HEK293 (cell line): ENCODE measurements at regions not wholly inside any gene's neighbourhood (a gene's known extent, or its start where the extent isn't known, plus 50 kb on each side); places are given as distances from the start of the nearest gene placed in this dataset.

Source experiments
- BCL11A ChIP-seq: fragments of 450-650 bp; formaldehyde crosslinking; IDR thresholded peaks from 2 replicates; pipeline ENCODE4 v1.5.1; 2016; ENCODE audit warnings: low read depth, missing biosample characterization, missing genetic modification characterization
- GLI4 ChIP-seq: fragments of 450-650 bp; formaldehyde crosslinking; IDR thresholded peaks from 2 replicates; pipeline ENCODE4 v1.5.1; 2016; ENCODE audit warnings: missing biosample characterization, missing genetic modification characterization
- KLF7 ChIP-seq: fragments of 450-650 bp; formaldehyde crosslinking; IDR thresholded peaks from 2 replicates; pipeline ENCODE4 v1.5.1; 2016; ENCODE audit warnings: missing biosample characterization, missing genetic modification characterization, borderline replicate concordance
- KLF8 ChIP-seq: fragments of 450-650 bp; formaldehyde crosslinking; IDR thresholded peaks from 2 replicates; pipeline ENCODE4 v1.5.1; 2016; ENCODE audit warnings: missing biosample characterization, missing genetic modification characterization
- REPIN1 ChIP-seq: fragments of 450-650 bp; formaldehyde crosslinking; IDR thresholded peaks from 2 replicates; pipeline ENCODE4 v1.5.1; 2017; ENCODE audit warnings: missing biosample characterization, missing genetic modification characterization, low read depth
- SP7 ChIP-seq: fragments of 450-650 bp; formaldehyde crosslinking; IDR thresholded peaks from 2 replicates; pipeline ENCODE4 v1.5.1; 2016; ENCODE audit warnings: missing biosample characterization, missing genetic modification characterization
- ZNF202 ChIP-seq: fragments of 450-650 bp; formaldehyde crosslinking; IDR thresholded peaks from 2 replicates; pipeline ENCODE4 v1.5.1; 2016; ENCODE audit warnings: missing biosample characterization, missing genetic modification characterization, borderline replicate concordance
- ZNF76 ChIP-seq: fragments of 450-650 bp; formaldehyde crosslinking; IDR thresholded peaks from 2 replicates; pipeline ENCODE4; 2016; ENCODE audit warnings: low read depth, missing biosample characterization, missing genetic modification characterization, borderline replicate concordance
- TF ChIP-seq, protein P1 (sequence below): fragments of 450-650 bp; formaldehyde crosslinking; IDR thresholded peaks from 2 replicates; pipeline ENCODE4 v1.5.1; 2016; ENCODE audit warnings: missing biosample characterization, missing genetic modification characterization
- TF ChIP-seq, protein P2 (sequence below): fragments of 450-650 bp; formaldehyde crosslinking; IDR thresholded peaks from 2 replicates; pipeline ENCODE4 v1.5.1; 2016; ENCODE audit warnings: missing biosample characterization, missing genetic modification characterization
- TF ChIP-seq, protein P3 (sequence below): fragments of 450-650 bp; formaldehyde crosslinking; IDR thresholded peaks from 2 replicates; pipeline ENCODE4 v1.5.1; 2016; ENCODE audit warnings: missing biosample characterization, missing genetic modification characterization

DNA sequence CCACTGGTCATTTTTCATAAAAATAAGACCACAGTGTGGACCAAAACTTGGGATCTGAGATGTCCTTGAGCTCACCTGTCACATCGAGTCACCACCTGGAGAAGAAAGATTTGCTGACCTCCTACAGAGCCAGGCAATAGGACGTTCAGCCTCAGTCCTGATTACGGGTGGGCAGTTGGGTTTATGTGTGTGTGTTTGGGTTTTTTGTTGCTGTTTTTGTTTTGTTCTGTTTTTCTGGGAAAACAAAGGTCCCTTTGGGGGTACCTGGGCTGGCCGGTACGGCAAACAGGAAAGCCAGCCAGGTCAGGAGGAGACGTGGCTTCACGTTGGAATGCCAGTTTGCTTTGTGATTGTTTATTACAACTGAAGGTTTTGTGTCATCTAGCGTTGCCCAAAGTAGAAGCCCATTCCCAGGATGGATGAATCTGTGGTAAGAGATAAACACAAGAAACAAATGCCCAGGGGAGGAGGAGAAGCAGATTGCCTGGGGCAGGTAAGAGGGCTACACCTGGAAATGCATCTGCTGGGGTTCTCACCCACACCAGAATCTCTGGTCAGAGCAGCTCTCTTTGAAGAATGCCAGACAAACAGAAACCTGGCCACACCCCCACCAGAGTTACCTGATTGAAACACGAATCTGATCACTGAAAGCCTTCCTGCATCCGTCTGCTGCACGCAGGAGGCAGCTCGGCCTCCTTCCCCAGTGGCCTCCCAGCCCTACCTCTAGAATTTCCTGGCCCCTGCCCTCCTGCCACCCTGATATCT, 100.1 kb upstream of the DIO3 start:
- TF ChIP-seq KLF7 (no peak), ZNF76 (tag by site-specific recombination) (no peak), BCL11A (tag by site-specific recombination) (no peak), GLI4 (no peak), ZNF202 (no peak), SP7 (tag by site-specific recombination) (no peak), REPIN1 (tag by site-specific recombination) (no peak), KLF8 (tag by site-specific recombination) (no peak)
- TF ChIP-seq, protein P1, sequence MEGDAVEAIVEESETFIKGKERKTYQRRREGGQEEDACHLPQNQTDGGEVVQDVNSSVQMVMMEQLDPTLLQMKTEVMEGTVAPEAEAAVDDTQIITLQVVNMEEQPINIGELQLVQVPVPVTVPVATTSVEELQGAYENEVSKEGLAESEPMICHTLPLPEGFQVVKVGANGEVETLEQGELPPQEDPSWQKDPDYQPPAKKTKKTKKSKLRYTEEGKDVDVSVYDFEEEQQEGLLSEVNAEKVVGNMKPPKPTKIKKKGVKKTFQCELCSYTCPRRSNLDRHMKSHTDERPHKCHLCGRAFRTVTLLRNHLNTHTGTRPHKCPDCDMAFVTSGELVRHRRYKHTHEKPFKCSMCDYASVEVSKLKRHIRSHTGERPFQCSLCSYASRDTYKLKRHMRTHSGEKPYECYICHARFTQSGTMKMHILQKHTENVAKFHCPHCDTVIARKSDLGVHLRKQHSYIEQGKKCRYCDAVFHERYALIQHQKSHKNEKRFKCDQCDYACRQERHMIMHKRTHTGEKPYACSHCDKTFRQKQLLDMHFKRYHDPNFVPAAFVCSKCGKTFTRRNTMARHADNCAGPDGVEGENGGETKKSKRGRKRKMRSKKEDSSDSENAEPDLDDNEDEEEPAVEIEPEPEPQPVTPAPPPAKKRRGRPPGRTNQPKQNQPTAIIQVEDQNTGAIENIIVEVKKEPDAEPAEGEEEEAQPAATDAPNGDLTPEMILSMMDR (tag by site-specific recombination) = no peak
- TF ChIP-seq, protein P2, sequence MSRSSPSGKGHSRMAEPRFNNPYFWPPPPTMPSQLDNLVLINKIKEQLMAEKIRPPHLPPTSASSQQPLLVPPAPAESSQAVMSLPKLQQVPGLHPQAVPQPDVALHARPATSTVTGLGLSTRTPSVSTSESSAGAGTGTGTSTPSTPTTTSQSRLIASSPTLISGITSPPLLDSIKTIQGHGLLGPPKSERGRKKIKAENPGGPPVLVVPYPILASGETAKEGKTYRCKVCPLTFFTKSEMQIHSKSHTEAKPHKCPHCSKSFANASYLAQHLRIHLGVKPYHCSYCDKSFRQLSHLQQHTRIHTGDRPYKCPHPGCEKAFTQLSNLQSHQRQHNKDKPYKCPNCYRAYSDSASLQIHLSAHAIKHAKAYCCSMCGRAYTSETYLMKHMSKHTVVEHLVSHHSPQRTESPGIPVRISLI (tag by site-specific recombination) = no peak
- TF ChIP-seq, protein P3, sequence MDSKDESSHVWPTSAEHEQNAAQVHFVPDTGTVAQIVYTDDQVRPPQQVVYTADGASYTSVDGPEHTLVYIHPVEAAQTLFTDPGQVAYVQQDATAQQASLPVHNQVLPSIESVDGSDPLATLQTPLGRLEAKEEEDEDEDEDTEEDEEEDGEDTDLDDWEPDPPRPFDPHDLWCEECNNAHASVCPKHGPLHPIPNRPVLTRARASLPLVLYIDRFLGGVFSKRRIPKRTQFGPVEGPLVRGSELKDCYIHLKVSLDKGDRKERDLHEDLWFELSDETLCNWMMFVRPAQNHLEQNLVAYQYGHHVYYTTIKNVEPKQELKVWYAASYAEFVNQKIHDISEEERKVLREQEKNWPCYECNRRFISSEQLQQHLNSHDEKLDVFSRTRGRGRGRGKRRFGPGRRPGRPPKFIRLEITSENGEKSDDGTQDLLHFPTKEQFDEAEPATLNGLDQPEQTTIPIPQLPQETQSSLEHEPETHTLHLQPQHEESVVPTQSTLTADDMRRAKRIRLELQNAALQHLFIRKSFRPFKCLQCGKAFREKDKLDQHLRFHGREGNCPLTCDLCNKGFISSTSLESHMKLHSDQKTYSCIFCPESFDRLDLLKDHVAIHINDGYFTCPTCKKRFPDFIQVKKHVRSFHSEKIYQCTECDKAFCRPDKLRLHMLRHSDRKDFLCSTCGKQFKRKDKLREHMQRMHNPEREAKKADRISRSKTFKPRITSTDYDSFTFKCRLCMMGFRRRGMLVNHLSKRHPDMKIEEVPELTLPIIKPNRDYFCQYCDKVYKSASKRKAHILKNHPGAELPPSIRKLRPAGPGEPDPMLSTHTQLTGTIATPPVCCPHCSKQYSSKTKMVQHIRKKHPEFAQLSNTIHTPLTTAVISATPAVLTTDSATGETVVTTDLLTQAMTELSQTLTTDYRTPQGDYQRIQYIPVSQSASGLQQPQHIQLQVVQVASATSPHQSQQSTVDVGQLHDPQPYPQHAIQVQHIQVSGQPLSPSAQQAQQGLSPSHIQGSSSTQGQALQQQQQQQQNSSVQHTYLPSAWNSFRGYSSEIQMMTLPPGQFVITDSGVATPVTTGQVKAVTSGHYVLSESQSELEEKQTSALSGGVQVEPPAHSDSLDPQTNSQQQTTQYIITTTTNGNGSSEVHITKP (tag by site-specific recombination) = no peak
